ACC112 (cell line): ENCODE measurements at regions not wholly inside any gene's neighbourhood (a gene's known extent, or its start where the extent isn't known, plus 50 kb on each side); places are given as distances from the start of the nearest gene placed in this dataset.

Experiments used
- H2AFZ ChIP-seq: fragments of 200-600 bp; sonication (generic); one replicate; pipeline ENCODE4 v1.6.0; 2017; ENCODE audit warnings: antibody characterized with exemption, low read length; ENCODE audit not compliant: unreplicated experiment
- H3K27ac ChIP-seq: fragments of 200-600 bp; sonication (generic); 2 replicates; pipeline ENCODE4 v1.5.1; 2014; ENCODE audit warnings: low read depth, mild to moderate bottlenecking, antibody characterized with exemption, low read length, moderate library complexity
- H3K27me3 ChIP-seq: fragments of 200-600 bp; sonication (generic); 2 replicates; pipeline ENCODE4 v1.6.1; 2014; ENCODE audit warnings: mild to moderate bottlenecking, antibody characterized with exemption, low read length, moderate library complexity, mixed read lengths; ENCODE audit not compliant: insufficient read depth
- H3K36me3 ChIP-seq: fragments of 200-600 bp; sonication (generic); 2 replicates; pipeline ENCODE4 v1.6.1; 2016; ENCODE audit warnings: mild to moderate bottlenecking, antibody characterized with exemption, low read length, moderate library complexity, mixed read lengths; ENCODE audit not compliant: insufficient read depth
- H3K4me1 ChIP-seq: fragments of 200-600 bp; sonication (generic); one replicate; pipeline ENCODE4 v1.6.1; 2016; ENCODE audit warnings: low read length, mixed read lengths; ENCODE audit not compliant: insufficient read depth, unreplicated experiment, control insufficient read depth
- H3K4me3 ChIP-seq: fragments of 200-600 bp; sonication (generic); 2 replicates; pipeline ENCODE4 v1.5.1; 2014; ENCODE audit warnings: mild to moderate bottlenecking, low read depth, low read length
- H3K79me2 ChIP-seq: fragments of 200-600 bp; sonication (generic); one replicate; pipeline ENCODE4 v1.6.0; 2016; ENCODE audit warnings: low read length; ENCODE audit not compliant: control insufficient read depth, unreplicated experiment, insufficient read depth

DNA sequence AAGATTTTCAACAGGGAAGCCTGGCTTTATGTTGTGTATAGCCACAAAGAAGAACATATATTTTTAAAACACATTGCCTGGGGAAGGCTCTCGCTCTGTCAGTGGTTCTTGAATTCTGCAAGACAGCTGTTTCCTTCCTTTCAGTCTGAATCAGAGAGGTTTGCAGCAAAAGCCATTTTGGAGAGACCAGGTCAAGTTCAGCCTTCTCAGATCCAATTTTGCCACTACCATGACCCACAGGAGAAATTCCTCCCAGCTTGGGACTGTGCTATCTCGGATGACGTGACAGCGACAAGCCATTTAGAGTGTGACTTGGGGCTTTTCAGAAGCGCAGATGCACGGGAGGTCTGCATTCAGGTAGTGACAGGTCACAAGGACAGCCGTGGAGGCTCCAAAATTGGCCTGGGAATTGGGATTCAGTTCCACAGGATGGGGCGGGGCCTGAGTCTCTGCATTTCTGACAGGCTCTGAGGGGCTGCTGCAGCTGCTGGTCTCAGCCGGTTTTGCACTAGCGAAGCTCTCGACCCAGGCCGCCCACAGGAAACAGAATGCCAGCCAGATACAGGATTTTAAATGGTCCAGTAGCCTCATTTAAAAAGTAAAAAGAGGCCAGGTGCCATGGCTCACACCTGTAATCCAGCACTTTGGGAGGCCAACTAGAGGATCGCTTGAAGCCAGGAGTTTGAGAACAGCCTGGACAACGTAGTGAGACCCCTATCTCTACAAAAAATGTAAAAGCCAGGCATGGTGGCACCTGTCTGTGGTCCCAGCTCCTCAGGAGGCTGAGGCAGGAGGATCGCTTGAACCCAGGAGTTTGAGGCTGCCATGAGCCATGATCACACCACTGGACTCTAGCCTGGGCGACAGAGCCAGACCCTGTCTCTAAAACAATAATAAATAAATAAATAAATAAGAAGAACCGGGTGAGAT is 196.6 kb upstream of the CIBAR2 start:
- H3K4me3 ChIP-seq = no peak overlapping the region
- no peak overlapping the region for H3K27ac ChIP-seq

DNA sequence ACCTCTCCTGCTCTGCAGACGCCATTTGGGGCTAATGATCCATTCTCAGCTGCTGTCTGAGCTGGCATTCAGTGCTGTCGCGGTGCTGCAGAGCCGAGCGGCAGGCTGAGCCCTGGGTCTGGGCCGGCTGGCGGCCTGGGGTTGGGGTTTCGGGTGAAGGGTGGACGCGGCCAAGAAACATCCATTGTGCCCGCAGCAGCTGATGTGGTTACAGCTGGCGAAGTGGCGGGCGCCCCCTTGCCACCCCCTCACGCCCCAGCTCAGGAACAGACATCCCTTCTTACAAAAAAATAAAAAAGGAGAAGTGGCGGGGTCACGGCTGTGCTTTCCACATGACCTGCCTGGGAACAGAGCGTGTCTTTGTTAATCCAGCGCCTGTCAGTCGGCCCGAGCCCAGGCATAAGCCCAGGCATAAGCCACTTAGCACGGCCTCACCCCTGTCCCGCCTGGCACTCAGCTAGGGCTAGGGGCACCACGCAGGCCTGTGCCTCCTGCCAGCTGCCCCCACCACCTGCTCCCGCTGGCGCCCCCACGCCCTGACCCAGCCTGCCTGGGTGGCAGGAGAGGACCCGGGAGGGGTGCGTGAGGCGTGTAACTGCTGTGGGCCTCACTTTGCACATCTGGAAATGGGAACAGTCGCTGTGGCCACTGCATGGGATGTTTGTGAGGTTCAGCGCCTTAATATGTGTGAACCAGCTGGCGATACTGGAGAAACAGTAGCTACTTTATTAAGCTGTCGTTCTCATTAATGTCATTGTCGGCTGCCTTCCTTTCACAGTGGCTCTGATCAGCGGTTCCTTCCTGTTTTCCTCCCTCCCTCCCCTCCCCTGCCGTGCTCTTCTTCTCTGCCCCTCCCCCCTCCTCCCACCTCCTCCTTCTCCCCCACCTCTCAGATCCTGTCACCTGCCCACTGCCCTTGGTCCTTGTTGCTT is 197.7 kb upstream of the CIBAR2 start:
- Histone ChIP-seq H3K27me3 (no peaks in the 10 kb centered on the region), H2AFZ (no peak overlapping the region), H3K79me2 (no peaks in the 10 kb centered on the region), H3K4me1 (peaks cover 12% of the 10 kb centered on the region), H3K27ac (no peak overlapping the region), H3K36me3 (no peaks in the 10 kb centered on the region), H3K4me3 (no peak overlapping the region)

More for the DNA sequence above, 196.6 kb upstream of the CIBAR2 start:
- no peak overlapping the region for H2AFZ ChIP-seq
- H3K79me2 ChIP-seq = no peaks in the 10 kb centered on the region
- H3K27me3 ChIP-seq = no peaks in the 10 kb centered on the region
- H3K36me3 ChIP-seq = no peaks in the 10 kb centered on the region
- H3K4me1 ChIP-seq = peaks cover 12% of the 10 kb centered on the region

GRCh38 chr16:85310868-85311585 is 198.8 kb upstream of the CIBAR2 start:
- H3K36me3 ChIP-seq = no peaks in the 10 kb centered on the region
- no peak overlapping the region for H3K27ac ChIP-seq
- H3K79me2 ChIP-seq = no peaks in the 10 kb centered on the region
- no peaks in the 10 kb centered on the region for H3K27me3 ChIP-seq
- H3K4me1 ChIP-seq = peaks cover 9% of the 10 kb centered on the region
- no peak overlapping the region for H3K4me3 ChIP-seq
- H2AFZ ChIP-seq = no peak overlapping the region

GRCh38 chr16:85311741-85312140 is 199.5 kb upstream of the CIBAR2 start:
- Histone ChIP-seq H3K4me3 (no peak overlapping the region), H3K4me1 (peaks cover 2% of the 10 kb centered on the region), H3K79me2 (no peaks in the 10 kb centered on the region)

DNA sequence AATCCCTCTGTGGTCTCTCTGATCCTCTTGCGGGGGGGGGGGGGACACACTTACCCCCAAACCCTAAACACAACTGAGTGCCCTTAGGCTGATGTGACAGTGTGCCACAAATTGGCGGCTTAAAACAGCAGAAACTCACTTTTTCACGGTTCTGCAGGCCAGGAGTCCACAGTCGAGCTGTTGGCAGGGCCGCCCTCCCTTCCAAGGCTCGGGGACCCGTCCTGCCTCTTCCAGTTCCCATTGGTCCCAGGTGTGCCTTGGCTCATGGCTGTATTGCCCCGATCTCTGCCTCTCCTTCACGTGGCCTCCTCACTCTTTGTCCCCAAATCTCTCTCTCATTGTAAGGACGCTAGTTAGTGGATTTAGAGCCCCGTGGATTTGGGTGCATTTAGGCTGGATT is 199.9 kb upstream of the CIBAR2 start:
- Histone ChIP-seq H3K27ac (no peak overlapping the region), H3K36me3 (no peaks in the 10 kb centered on the region), H3K4me3 (no peak overlapping the region), H3K27me3 (no peaks in the 10 kb centered on the region), H2AFZ (no peak overlapping the region), H3K79me2 (no peaks in the 10 kb centered on the region), H3K4me1 (no peaks in the 10 kb centered on the region)

More at GRCh38 chr16:85311741-85312140, 199.5 kb upstream of the CIBAR2 start:
- H3K36me3 ChIP-seq = no peaks in the 10 kb centered on the region
- H3K27ac ChIP-seq = no peak overlapping the region
- no peaks in the 10 kb centered on the region for H3K27me3 ChIP-seq
- no peak overlapping the region for H2AFZ ChIP-seq

DNA sequence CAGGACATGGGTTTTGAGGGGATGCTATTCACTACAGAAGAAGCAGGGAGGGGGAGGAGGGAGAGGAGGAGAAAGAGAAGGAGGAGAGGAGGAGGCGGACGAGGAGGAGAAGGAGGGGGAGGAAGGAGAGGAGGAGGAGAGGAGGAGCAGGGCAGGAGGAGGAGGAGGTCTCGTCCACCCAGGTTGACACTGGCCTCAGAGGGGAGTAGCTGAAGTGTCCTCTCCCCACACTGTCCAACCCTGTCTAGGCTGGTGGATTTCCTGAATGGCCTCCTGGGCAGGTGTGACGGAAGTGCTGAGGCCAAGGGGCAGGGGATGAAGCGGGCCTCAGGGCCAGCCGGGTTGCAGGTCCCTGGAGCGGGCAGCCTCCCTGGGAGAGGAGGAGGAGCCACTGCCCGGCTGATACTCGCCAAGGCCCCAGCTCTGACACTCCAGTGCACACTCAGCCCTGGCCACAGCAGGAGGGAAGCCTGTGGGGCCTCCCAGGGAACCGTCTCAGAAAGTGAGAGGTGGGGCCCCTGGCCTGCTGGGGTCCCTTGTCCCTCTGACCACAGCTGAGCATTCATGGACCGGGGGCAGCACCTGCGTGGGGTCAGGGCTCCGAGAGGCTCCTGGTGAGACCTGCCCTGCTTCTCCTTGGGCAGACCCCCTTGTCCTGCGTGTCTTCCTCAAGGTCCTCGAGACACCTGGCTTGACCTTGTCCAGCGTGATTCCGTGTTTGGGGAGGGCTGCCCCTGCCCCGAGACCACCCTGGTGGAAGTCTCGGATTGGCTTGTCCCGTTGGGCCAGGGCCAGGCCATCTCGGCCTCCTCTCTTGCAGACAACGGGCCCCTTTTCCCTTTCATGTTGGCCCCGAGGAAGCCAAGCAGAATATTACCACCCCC is 200.6 kb upstream of the CIBAR2 start:
- no peak overlapping the region for H3K4me3 ChIP-seq
- H3K79me2 ChIP-seq = no peaks in the 10 kb centered on the region
- H3K36me3 ChIP-seq = no peaks in the 10 kb centered on the region
- no peak overlapping the region for H2AFZ ChIP-seq
- no peaks in the 10 kb centered on the region for H3K4me1 ChIP-seq
- H3K27me3 ChIP-seq = no peaks in the 10 kb centered on the region
- H3K27ac ChIP-seq = no peak overlapping the region

DNA sequence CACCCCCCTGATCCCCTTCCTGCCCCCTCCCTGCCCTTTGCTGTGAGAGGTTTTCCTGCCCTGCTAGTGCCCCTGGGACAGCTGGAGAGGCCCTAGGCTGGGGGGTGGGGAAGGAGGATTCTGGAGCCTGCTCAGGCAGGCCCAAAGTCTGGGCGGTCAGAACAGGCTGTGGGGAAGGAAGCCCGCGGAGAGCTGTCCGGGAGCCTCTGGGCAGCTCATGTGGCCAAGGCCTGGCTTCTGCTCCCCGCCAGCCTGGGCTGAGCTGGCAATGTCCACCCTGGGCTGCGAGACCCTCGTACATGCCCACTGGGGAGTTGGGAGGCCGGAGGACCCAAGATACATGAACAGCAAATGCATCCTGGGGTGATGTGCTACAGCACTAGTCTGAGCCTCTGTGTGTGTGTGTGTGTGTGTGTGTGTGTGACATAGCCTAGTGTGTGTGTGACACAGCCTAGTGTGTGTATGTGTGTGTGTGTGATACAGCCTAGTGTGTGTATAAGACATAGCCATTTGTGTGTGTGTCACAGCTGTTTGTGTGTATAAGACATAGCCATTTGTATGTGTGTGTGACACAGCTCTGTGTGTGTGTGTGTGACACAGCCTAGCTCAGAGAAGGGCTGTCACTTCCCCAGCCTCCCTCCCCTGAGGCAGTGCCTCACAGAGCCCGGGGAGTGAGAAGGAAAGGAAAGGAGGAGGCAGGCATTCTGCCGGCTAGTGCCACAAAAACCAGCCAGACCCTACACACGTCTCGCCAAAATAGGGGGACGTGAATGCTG is 201.4 kb upstream of the CIBAR2 start:
- H3K36me3 ChIP-seq = no peaks in the 10 kb centered on the region
- no peak overlapping the region for H2AFZ ChIP-seq
- no peak overlapping the region for H3K4me3 ChIP-seq
- no peaks in the 10 kb centered on the region for H3K4me1 ChIP-seq
- H3K79me2 ChIP-seq = no peaks in the 10 kb centered on the region
- no peaks in the 10 kb centered on the region for H3K27me3 ChIP-seq
- no peak overlapping the region for H3K27ac ChIP-seq

DNA sequence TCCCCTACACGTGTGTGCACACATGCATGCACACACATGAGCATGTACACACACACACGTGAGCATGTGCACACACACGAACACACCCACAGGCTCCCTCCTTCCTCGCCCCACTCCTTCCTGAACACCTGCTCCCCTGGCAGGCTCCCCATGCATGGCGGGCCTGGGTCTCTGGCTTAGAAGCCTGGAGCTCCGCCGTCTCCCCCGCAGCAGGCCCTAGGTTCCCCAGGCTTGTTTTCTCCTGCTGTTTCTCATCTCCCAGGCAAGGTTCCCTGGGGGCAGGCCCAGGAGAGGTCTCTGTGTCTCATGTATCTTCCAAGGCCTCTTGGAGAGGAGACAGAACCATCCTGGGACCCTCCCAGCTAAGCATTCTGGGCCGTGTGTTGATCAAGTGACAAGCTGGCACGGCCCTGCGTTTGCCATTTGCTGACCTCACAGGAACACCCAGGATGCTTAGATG is 202.3 kb upstream of the CIBAR2 start:
- H3K4me3 ChIP-seq = no peak overlapping the region
- H3K27ac ChIP-seq = no peak overlapping the region
- H2AFZ ChIP-seq = no peak overlapping the region
- H3K4me1 ChIP-seq = no peaks in the 10 kb centered on the region
- no peaks in the 10 kb centered on the region for H3K79me2 ChIP-seq
- no peaks in the 10 kb centered on the region for H3K36me3 ChIP-seq
- H3K27me3 ChIP-seq = no peaks in the 10 kb centered on the region

- Histone ChIP-seq H3K4me3 (no peak overlapping the region), H2AFZ (no peak overlapping the region), H3K36me3 (no peaks in the 10 kb centered on the region), H3K27me3 (no peaks in the 10 kb centered on the region), H3K79me2 (no peaks in the 10 kb centered on the region), H3K27ac (no peak overlapping the region), H3K4me1 (peaks cover 6% of the 10 kb centered on the region)
These were observed 203.6 kb upstream of the CIBAR2 start for GRCh38 chr16:85315866-85316265.
